HG03575 (cell line): ENCODE measurements at regions not wholly inside any gene's neighbourhood (a gene's known extent, or its start where the extent isn't known, plus 50 kb on each side); places are given as distances from the start of the nearest gene placed in this dataset.

Experiments
- ATAC-seq: cut with Tn5 transposase; IDR thresholded peaks from one replicate; pipeline ENCODE4 v1.9.1; 2021; ENCODE audit not compliant: unreplicated experiment, insufficient number of reproducible peaks, low FRiP score; ENCODE audit errors: extremely low read depth

- ATAC-seq = no peak
These were observed 81.6 kb upstream of the PFKP start for GRCh38 chr10:2985729-2986232.

- no peak for ATAC-seq
These were observed 82.7 kb upstream of the PFKP start for GRCh38 chr10:2984682-2985081.

- ATAC-seq = no peak
These were observed 85.2 kb upstream of the PFKP start for GRCh38 chr10:2982146-2982545.

- ATAC-seq = no peak
These were observed 86.0 kb upstream of the PFKP start for GRCh38 chr10:2981361-2981801.

GRCh38 chr10:2980791-2981360 is 86.5 kb upstream of the PFKP start:
- ATAC-seq = no peak

- no peak for ATAC-seq
These were observed 87.2 kb upstream of the PFKP start for GRCh38 chr10:2980116-2980515.

GRCh38 chr10:2979306-2979705 is 88.0 kb upstream of the PFKP start:
- no peak for ATAC-seq

- no peak for ATAC-seq
These were observed 88.6 kb upstream of the PFKP start for GRCh38 chr10:2978574-2979273.

- ATAC-seq = no peak
These were observed 89.2 kb upstream of the PFKP start for GRCh38 chr10:2978111-2978510.

- ATAC-seq = no peak
These were observed 92.7 kb upstream of the PFKP start for GRCh38 chr10:2974503-2975207.

- ATAC-seq = no peak
These were observed 93.3 kb upstream of the PFKP start for GRCh38 chr10:2974083-2974482.

- no peak for ATAC-seq
These were observed 94.5 kb upstream of the PFKP start for GRCh38 chr10:2972810-2973209.

GRCh38 chr10:2972216-2972615 is 95.1 kb upstream of the PFKP start:
- no peak for ATAC-seq

GRCh38 chr10:2970190-2970823 is 97.0 kb upstream of the PFKP start:
- no peak for ATAC-seq

- no peak for ATAC-seq
These were observed 98.8 kb upstream of the PFKP start for GRCh38 chr10:2968401-2969058.

- ATAC-seq = no peak
These were observed 101.2 kb upstream of the PFKP start for GRCh38 chr10:2966134-2966533.

GRCh38 chr10:2964632-2965296 is 102.6 kb upstream of the PFKP start:
- ATAC-seq = no peak

- no peak for ATAC-seq
These were observed 103.3 kb upstream of the PFKP start for GRCh38 chr10:2963889-2964631.
